ENCODE measurements at regions not wholly inside any gene's neighbourhood (a gene's known extent, or its start where the extent isn't known, plus 50 kb on each side); places are given as distances from the start of the nearest gene placed in this dataset.
"Not testable (repeated sequence)": the region's sequence is repeated elsewhere in the genome, so short reads cannot be mapped to it uniquely, and the experiment has no call there.

- not testable (repeated sequence) for TF ChIP-seq POLR2A, CTCF, EP300 (IDR thresholded peaks at IDR 0.05)
Observed at GRCh38 chr12:60587664-60588063, 991.8 kb downstream of the SLC16A7 start.
